Lower lobe of right lung (tissue), 2 donors: ENCODE measurements at regions not wholly inside any gene's neighbourhood (a gene's known extent, or its start where the extent isn't known, plus 50 kb on each side); places are given as distances from the start of the nearest gene placed in this dataset.

Experiments
- ATAC-seq, 2 donors: fragments of 200-7000 bp; cut with Tn5 transposase; one replicate each; pipeline ENCODE4 v1.9.1; 2020 to 2022; ENCODE audit warnings: mild to moderate bottlenecking in 2 of 2, moderate library complexity in 2 of 2
- DNase-seq: peaks from one replicate; pipeline ENCODE4 v3.0.0-alpha.2; 2020
- H3K27ac ChIP-seq: fragments of 200-600 bp; one replicate; pipeline ENCODE4 v1.8.0; 2022
- H3K27me3 ChIP-seq: fragments of 200-600 bp; one replicate; pipeline ENCODE4 v1.8.0; 2022; ENCODE audit warnings: low read depth
- H3K36me3 ChIP-seq: fragments of 200-600 bp; one replicate; pipeline ENCODE4 v1.8.0; 2022; ENCODE audit warnings: mild to moderate bottlenecking
- H3K4me1 ChIP-seq: fragments of 200-600 bp; one replicate; pipeline ENCODE4 v1.8.0; 2022
- H3K4me3 ChIP-seq: fragments of 200-600 bp; one replicate; pipeline ENCODE4 v1.8.0; 2022; ENCODE audit warnings: mild to moderate bottlenecking
- H3K9me3 ChIP-seq: fragments of 200-600 bp; one replicate; pipeline ENCODE4 v1.8.0; 2022
- CTCF ChIP-seq: fragments of 200-600 bp; IDR thresholded peaks from one replicate; pipeline ENCODE4 v1.8.0; 2022; ENCODE audit warnings: antibody characterized with exemption, mild to moderate bottlenecking
- intact Hi-C: fragments of 100-400 bp; cut with DNase I; formaldehyde crosslinking; loops from one replicate; pipeline ENCODE4 v1.11.0; 2022
- donor health status: DM: no; HTN: yes; CAD: no; lungs with severe emphysema.

- no peak for TF ChIP-seq CTCF
- DNase-seq: peak; percentile 37
- H3K27me3 ChIP-seq: peaks cover 6% of the 10 kb centered on the region
- peaks cover 22% of the 10 kb centered on the region for H3K4me1 ChIP-seq
- no peak for ATAC-seq
- H3K9me3 ChIP-seq: no peaks in the 10 kb centered on the region
- H3K27ac ChIP-seq: no peak overlapping the region
- intact Hi-C loops: no loop called here
- no peaks in the 10 kb centered on the region for H3K36me3 ChIP-seq
- no peak overlapping the region for H3K4me3 ChIP-seq
Observed at GRCh38 chr22:49660794-49661781, 166.6 kb downstream of the BRD1 start.

- peak; percentile 31 for DNase-seq
- TF ChIP-seq CTCF: no peak
- Histone ChIP-seq H3K4me1 (peaks cover 23% of the 10 kb centered on the region), H3K36me3 (no peaks in the 10 kb centered on the region), H3K27ac (no peak overlapping the region), H3K9me3 (no peaks in the 10 kb centered on the region), H3K4me3 (no peak overlapping the region), H3K27me3 (peaks cover 6% of the 10 kb centered on the region)
- ATAC-seq: no peak
- intact Hi-C loops: no loop called here
Observed at GRCh38 chr22:49660321-49660720, 167.4 kb downstream of the BRD1 start.

GRCh38 chr22:49659924-49660315 is 167.8 kb downstream of the BRD1 start:
- H3K9me3 ChIP-seq: no peaks in the 10 kb centered on the region
- H3K27me3 ChIP-seq: peaks cover 6% of the 10 kb centered on the region
- H3K4me3 ChIP-seq: no peak overlapping the region
- no peaks in the 10 kb centered on the region for H3K36me3 ChIP-seq
- H3K27ac ChIP-seq: no peak overlapping the region
- intact Hi-C loops: no loop called here
- peak; percentile 43 for DNase-seq
- H3K4me1 ChIP-seq: peaks cover 24% of the 10 kb centered on the region
- no peak for ATAC-seq
- no peak for TF ChIP-seq CTCF

- no peaks in the 10 kb centered on the region for H3K36me3 ChIP-seq
- peaks cover 6% of the 10 kb centered on the region for H3K27me3 ChIP-seq
- no peak overlapping the region for H3K4me3 ChIP-seq
- DNase-seq (peak; percentile 35), ATAC-seq (no peak)
- peaks cover 23% of the 10 kb centered on the region for H3K4me1 ChIP-seq
- intact Hi-C loops: no loop called here
- H3K9me3 ChIP-seq: no peaks in the 10 kb centered on the region
- TF ChIP-seq CTCF: no peak
- H3K27ac ChIP-seq: peak overlapping the region; percentile 24
Observed at GRCh38 chr22:49659281-49659923, 168.3 kb downstream of the BRD1 start.

- intact Hi-C loops: no loop called here
- DNase-seq (peak; percentile 13), ATAC-seq (no peak)
- Histone ChIP-seq H3K27me3 (peaks cover 2% of the 10 kb centered on the region), H3K4me3 (no peak overlapping the region), H3K27ac (peak overlapping the region; percentile 24), H3K9me3 (no peaks in the 10 kb centered on the region), H3K4me1 (peaks cover 23% of the 10 kb centered on the region), H3K36me3 (no peaks in the 10 kb centered on the region)
- TF ChIP-seq CTCF: no peak
Observed at GRCh38 chr22:49658902-49659280, 168.8 kb downstream of the BRD1 start.
